ENCODE measurements at regions not wholly inside any gene's neighbourhood (a gene's known extent, or its start where the extent isn't known, plus 50 kb on each side); places are given as distances from the start of the nearest gene placed in this dataset.

DNA sequence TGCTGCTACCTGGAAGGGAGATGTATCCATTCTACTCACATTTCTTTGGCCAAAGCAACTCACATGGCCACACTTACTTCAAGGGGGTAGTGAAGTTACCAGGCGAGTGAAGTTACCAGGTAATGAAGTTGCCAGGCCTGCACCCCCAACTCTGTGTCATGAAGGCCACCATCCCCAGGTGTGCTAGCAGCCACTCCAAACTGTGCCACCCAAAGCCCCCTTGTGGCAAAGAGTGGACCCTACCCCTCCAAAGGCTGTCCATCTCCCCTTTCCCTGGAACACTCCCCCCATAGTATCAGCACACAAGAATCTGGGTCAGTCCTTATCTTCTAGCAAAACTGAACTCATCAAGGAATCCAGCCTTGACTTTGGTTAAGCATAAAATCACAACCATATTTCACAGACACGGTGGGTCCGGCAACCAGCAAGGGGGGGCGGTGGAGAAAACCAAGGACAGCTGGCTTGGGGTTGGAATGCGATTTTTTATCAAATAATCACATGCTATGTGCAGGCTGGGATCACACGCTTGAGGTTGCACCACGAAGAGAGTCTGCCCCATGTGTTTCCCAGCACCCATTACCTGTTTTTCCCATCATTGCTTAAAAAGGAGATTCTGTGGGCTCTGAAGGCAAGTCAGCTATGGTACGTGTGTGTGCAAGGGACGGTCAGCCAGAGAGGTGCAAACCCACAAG is 60.9 kb downstream of the ZFP36L2 start:
- Mint-ChIP-seq H3K27me3 (no peaks in the 10 kb centered on the region), H3K9me3 (no peaks in the 10 kb centered on the region), H3K27ac (peak overlapping the region; percentile 39 to 62), H3K4me3 (no peak overlapping the region), H3K4me1 (peaks cover 76 to 82% (median 79%) of the 10 kb centered on the region in 3 donors), H3K36me3 (no peaks in the 10 kb centered on the region)
- no peaks in the 10 kb centered on the region for H3K36me3 ChIP-seq (ENCODE audit: control insufficient read depth in 2 of 2, extremely low read depth in 1 of 2, insufficient read depth in 1 of 2, low read length in 1 of 2)
- ATAC-seq (replicated peaks in 1 of 4) (no peak), DNase-seq (no peak)
- no peak overlapping the region for H3K4me3 ChIP-seq (ENCODE audit: control insufficient read depth in 1 of 2, extremely low read depth in 1 of 2, low read length in 1 of 2)
- no peaks in the 10 kb centered on the region for H3K9me3 ChIP-seq
- ChIA-PET CTCF (no interaction called here), POLR2A (interaction anchor here (0.6 to 1.6 kb wide), 5 partner anchors 11 to 64 kb away, joined by 4 to 6 read pairs (median 5); no protein-coding TSS in a partner anchor)
- H3K27me3 ChIP-seq (replicated peaks in 1 of 2; ENCODE audit: control insufficient read depth in 2 of 2, extremely low read depth in 1 of 2, insufficient read depth in 2 of 2, low read length in 1 of 2) = no peaks in the 10 kb centered on the region
- WGBS (ENCODE audit: insufficient coverage) = 87% methylated on average over 6 of the region's 9 CpGs
- peaks cover 39 to 85% of the 10 kb centered on the region in 2 experiments for H3K4me1 ChIP-seq (ENCODE audit: control insufficient read depth in 1 of 2, extremely low read depth in 1 of 2, insufficient read depth in 2 of 2, low read length in 2 of 2)
- no peak overlapping the region for H3K27ac ChIP-seq (ENCODE audit: low read length)

DNA sequence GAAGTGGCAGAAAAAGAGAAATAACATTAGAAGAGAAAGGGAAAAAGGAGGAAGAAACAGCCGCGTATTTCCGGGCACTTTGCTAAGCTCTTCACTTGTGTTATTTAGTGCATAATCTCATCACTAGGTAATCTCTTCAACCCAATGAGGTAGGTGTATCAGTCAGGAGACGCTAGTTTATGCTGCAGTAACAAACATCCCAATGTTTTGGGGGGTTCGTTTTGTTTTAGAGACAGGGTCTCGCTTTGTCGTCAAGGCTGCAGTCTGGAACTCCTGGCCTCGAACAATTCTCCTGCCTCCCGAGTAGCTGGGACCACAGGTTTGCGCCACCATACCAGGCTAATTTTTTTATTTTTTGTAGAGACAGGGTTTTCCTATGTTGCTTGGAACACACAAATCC is 61.7 kb downstream of the ZFP36L2 start:
- CTCF ChIA-PET = interaction anchor here in 1 of 2 donors (1.2 kb wide), 1 partner anchor 10 kb away, joined by 3 read pairs; no protein-coding TSS in a partner anchor
- POLR2A ChIA-PET = interaction anchor here in 1 of 2 donors (1.6 kb wide), 1 partner anchor 57 kb away, joined by 6 read pairs; no protein-coding TSS in a partner anchor
- Mint-ChIP-seq H3K4me1 (peaks cover 77 to 82% (median 79%) of the 10 kb centered on the region in 3 donors), H3K27ac (peak overlapping the region in 1 of 2 donors; percentile 52), H3K9me3 (no peaks in the 10 kb centered on the region), H3K27me3 (no peaks in the 10 kb centered on the region), H3K36me3 (no peaks in the 10 kb centered on the region), H3K4me3 (no peak overlapping the region)
- WGBS (ENCODE audit: insufficient coverage) = 86% methylated on average over 2 of the region's 10 CpGs
- peaks cover 38 to 85% of the 10 kb centered on the region in 2 experiments for H3K4me1 ChIP-seq (ENCODE audit: control insufficient read depth in 1 of 2, extremely low read depth in 1 of 2, insufficient read depth in 2 of 2, low read length in 2 of 2)
- H3K27me3 ChIP-seq (replicated peaks in 1 of 2; ENCODE audit: control insufficient read depth in 2 of 2, extremely low read depth in 1 of 2, insufficient read depth in 2 of 2, low read length in 1 of 2) = no peaks in the 10 kb centered on the region
- no peaks in the 10 kb centered on the region for H3K36me3 ChIP-seq (ENCODE audit: control insufficient read depth in 2 of 2, extremely low read depth in 1 of 2, insufficient read depth in 1 of 2, low read length in 1 of 2)
- H3K27ac ChIP-seq (ENCODE audit: low read length) = no peak overlapping the region
- H3K4me3 ChIP-seq (ENCODE audit: control insufficient read depth in 1 of 2, extremely low read depth in 1 of 2, low read length in 1 of 2) = no peak overlapping the region
- ATAC-seq (replicated peaks in 1 of 4) = no peak
- DNase-seq = no peak
- H3K9me3 ChIP-seq = no peaks in the 10 kb centered on the region

DNA sequence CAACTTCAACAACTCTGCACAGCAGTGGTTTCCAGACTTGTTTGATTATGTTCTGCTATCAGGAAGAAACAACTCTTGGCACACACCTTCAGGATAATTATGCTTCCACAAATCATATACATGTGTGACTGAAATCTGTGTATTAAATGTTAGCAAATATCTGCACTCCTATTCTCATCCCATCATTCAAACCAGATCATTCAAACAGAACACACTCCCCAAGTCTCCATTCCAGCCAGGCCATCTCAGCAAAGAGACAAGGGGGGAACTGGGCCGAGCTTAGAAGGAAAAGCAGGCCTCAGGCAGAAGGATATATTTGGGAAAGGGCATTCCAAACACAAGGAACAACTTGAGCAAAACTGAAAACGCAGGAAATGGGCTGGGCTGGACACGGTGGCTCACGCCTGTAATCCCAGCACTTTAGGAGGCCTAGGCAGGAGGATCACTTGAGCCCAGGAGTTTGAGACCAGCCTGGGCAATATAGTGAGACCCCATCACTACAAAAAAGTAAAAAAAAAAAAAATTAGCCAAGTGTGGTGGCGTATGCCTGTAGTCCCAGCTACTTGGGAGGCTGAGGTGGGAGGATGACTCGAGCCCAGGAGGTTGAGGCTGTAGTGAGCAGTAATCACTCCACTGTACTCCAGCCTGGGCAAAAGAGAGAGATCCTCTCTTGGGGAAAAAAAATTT is 62.7 kb downstream of the ZFP36L2 start:
- no peak for DNase-seq
- Histone ChIP-seq H3K27ac (ENCODE audit: low read length) (no peak overlapping the region), H3K4me3 (ENCODE audit: control insufficient read depth in 1 of 2, extremely low read depth in 1 of 2, low read length in 1 of 2) (no peak overlapping the region), H3K9me3 (no peaks in the 10 kb centered on the region), H3K36me3 (ENCODE audit: control insufficient read depth in 2 of 2, extremely low read depth in 1 of 2, insufficient read depth in 1 of 2, low read length in 1 of 2) (no peaks in the 10 kb centered on the region), H3K4me1 (ENCODE audit: control insufficient read depth in 1 of 2, extremely low read depth in 1 of 2, insufficient read depth in 2 of 2, low read length in 2 of 2) (peaks cover 34 to 85% of the 10 kb centered on the region in 2 experiments), H3K27me3 (replicated peaks in 1 of 2; ENCODE audit: control insufficient read depth in 2 of 2, extremely low read depth in 1 of 2, insufficient read depth in 2 of 2, low read length in 1 of 2) (no peaks in the 10 kb centered on the region)
- no peaks in the 10 kb centered on the region for H3K36me3 Mint-ChIP-seq
- no peaks in the 10 kb centered on the region for H3K27me3 Mint-ChIP-seq
- CTCF ChIA-PET = interaction anchor here in 1 of 2 donors (0.9 to 1.2 kb wide), 2 partner anchors 11 to 37 kb away, joined by 3 read pairs; no protein-coding TSS in a partner anchor
- peaks cover 77 to 82% (median 79%) of the 10 kb centered on the region in 3 donors for H3K4me1 Mint-ChIP-seq
- POLR2A ChIA-PET = interaction anchor here in 1 of 2 donors (0.5 kb wide), 1 partner anchor 57 kb away, joined by 8 read pairs; no protein-coding TSS in a partner anchor
- peak overlapping the region; percentile 53 to 99 for H3K27ac Mint-ChIP-seq
- no peaks in the 10 kb centered on the region for H3K9me3 Mint-ChIP-seq
- WGBS (ENCODE audit: insufficient coverage) = 100% methylated on average over 1 of the region's 6 CpGs
- ATAC-seq (replicated peaks in 1 of 4) = no peak
- peak overlapping the region in 1 of 3 donors; percentile 12 for H3K4me3 Mint-ChIP-seq

DNA sequence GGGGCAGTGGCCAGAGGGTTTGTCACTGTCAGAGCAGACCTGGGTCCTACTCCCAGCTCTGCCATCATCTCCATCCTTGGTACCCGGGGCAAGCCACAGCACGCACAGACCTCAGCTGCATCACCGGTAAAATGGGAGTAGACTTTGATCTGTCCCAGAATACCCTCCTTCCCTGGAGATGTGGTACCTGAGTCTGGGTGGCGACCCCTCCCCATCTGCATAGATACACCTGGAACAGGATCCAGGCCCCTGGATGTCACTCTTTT is 64.0 kb downstream of the ZFP36L2 start:
- DNase-seq = no peak
- H3K27ac Mint-ChIP-seq = peak overlapping the region; percentile 97 to 99
- 88% methylated on average over 2 of the region's 4 CpGs for WGBS (ENCODE audit: insufficient coverage)
- CTCF ChIA-PET = no interaction called here
- no peaks in the 10 kb centered on the region for H3K9me3 Mint-ChIP-seq
- peaks cover 77 to 82% (median 79%) of the 10 kb centered on the region in 3 donors for H3K4me1 Mint-ChIP-seq
- Histone ChIP-seq H3K4me3 (ENCODE audit: control insufficient read depth in 1 of 2, extremely low read depth in 1 of 2, low read length in 1 of 2) (no peak overlapping the region), H3K9me3 (no peaks in the 10 kb centered on the region), H3K27ac (ENCODE audit: low read length) (peak overlapping the region; percentile 98), H3K36me3 (ENCODE audit: control insufficient read depth in 2 of 2, extremely low read depth in 1 of 2, insufficient read depth in 1 of 2, low read length in 1 of 2) (no peaks in the 10 kb centered on the region), H3K27me3 (replicated peaks in 1 of 2; ENCODE audit: control insufficient read depth in 2 of 2, extremely low read depth in 1 of 2, insufficient read depth in 2 of 2, low read length in 1 of 2) (no peaks in the 10 kb centered on the region), H3K4me1 (ENCODE audit: control insufficient read depth in 1 of 2, extremely low read depth in 1 of 2, insufficient read depth in 2 of 2, low read length in 2 of 2) (peaks cover 32 to 85% of the 10 kb centered on the region in 2 experiments)
- ATAC-seq (replicated peaks in 1 of 4) = no peak
- POLR2A ChIA-PET = no interaction called here
- H3K36me3 Mint-ChIP-seq = no peaks in the 10 kb centered on the region
- H3K27me3 Mint-ChIP-seq = no peaks in the 10 kb centered on the region
- H3K4me3 Mint-ChIP-seq = no peak overlapping the region

DNA sequence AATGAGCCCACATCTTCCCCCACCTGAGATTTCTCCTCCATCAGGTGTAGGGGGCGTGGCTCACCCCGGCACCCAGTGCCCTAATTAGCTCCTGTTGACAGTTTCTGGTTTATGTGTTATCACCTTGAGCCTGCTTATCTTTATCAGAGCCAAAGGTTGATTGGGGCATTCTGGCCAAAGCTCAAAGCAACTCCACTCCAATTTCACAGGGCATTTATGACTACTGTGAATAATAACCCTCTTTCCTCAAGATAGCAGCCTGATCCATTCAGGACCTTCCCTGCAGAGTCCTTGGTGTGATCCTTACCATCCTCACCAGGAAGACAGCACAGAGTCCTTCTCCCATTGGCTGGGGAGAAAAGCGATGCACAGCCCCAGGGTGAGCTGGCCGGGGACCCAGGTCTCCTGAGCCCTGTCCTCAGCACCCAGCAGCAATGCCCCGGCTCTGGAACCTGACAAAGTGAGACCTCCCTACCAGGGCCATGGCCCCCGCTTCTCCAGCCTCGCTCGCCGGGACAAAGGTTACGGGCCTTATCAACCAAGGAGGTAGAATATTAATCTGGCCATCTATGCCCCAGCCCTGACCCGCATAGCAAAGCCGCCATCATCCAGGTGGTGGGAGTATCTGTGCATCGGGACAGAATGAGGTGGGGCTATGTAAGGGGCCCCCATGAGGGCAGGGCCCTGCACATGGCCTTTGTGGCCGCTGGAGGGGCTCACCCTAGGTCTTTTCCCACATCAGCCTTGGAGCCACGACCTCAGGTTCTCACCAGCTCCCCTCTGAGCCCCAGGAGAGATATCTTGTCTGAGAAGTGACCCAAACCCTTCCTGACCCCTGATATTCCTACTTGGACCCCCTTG is 64.5 kb downstream of the ZFP36L2 start:
- H3K4me3 Mint-ChIP-seq = peak overlapping the region in 1 of 3 donors; percentile 43

DNA sequence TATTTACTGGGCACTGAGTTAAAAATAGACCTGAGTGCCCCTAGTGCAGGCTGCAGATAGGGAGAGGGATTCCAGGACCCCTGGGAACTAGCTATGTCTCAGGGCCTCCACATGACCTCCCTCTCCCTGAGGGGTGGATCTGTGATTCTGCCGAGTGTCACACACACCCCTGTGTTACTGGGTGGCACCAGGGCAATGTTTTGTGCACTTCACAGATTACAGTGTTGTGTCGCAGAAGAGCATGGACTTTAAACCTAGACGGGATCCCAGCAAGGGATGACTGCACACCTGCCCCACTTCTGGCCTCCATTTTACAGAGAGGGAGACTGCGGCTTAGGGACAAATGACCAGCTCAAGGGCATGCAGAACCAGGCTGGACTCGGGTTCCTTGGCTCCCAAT is 65.6 kb downstream of the ZFP36L2 start:
- no peak for DNase-seq
- peak overlapping the region; percentile 98 for H3K27ac ChIP-seq (ENCODE audit: low read length)
- no peak for ATAC-seq (replicated peaks in 1 of 4)
- WGBS (ENCODE audit: insufficient coverage) = 83% methylated on average over 5 of the region's 5 CpGs
- Mint-ChIP-seq H3K36me3 (no peaks in the 10 kb centered on the region), H3K4me1 (peaks cover 74 to 87% (median 81%) of the 10 kb centered on the region in 3 donors), H3K4me3 (no peak overlapping the region), H3K27me3 (no peaks in the 10 kb centered on the region), H3K27ac (peak overlapping the region; percentile 97 to 99), H3K9me3 (no peaks in the 10 kb centered on the region)
- no peaks in the 10 kb centered on the region for H3K36me3 ChIP-seq (ENCODE audit: control insufficient read depth in 2 of 2, extremely low read depth in 1 of 2, insufficient read depth in 1 of 2, low read length in 1 of 2)
- peaks cover 32 to 87% of the 10 kb centered on the region in 2 experiments for H3K4me1 ChIP-seq (ENCODE audit: control insufficient read depth in 1 of 2, extremely low read depth in 1 of 2, insufficient read depth in 2 of 2, low read length in 2 of 2)
- POLR2A ChIA-PET = interaction anchor here in 1 of 2 donors (0.6 kb wide), 1 partner anchor 14 kb away, joined by 3 read pairs; no protein-coding TSS in a partner anchor
- no peak overlapping the region for H3K4me3 ChIP-seq (ENCODE audit: control insufficient read depth in 1 of 2, extremely low read depth in 1 of 2, low read length in 1 of 2)
- CTCF ChIA-PET = interaction anchor here in 1 of 2 donors (0.6 to 1.0 kb wide), 3 partner anchors 16 to 53 kb away, joined by 3 read pairs; no protein-coding TSS in a partner anchor
- no peaks in the 10 kb centered on the region for H3K27me3 ChIP-seq (replicated peaks in 1 of 2; ENCODE audit: control insufficient read depth in 2 of 2, extremely low read depth in 1 of 2, insufficient read depth in 2 of 2, low read length in 1 of 2)
- H3K9me3 ChIP-seq = no peaks in the 10 kb centered on the region

More for the DNA sequence above, 64.5 kb downstream of the ZFP36L2 start:
- Histone ChIP-seq H3K27ac (ENCODE audit: low read length) (peak overlapping the region; percentile 98), H3K36me3 (ENCODE audit: control insufficient read depth in 2 of 2, extremely low read depth in 1 of 2, insufficient read depth in 1 of 2, low read length in 1 of 2) (no peaks in the 10 kb centered on the region), H3K4me1 (ENCODE audit: control insufficient read depth in 1 of 2, extremely low read depth in 1 of 2, insufficient read depth in 2 of 2, low read length in 2 of 2) (peaks cover 32 to 85% of the 10 kb centered on the region in 2 experiments), H3K4me3 (ENCODE audit: control insufficient read depth in 1 of 2, extremely low read depth in 1 of 2, low read length in 1 of 2) (no peak overlapping the region), H3K9me3 (no peaks in the 10 kb centered on the region), H3K27me3 (replicated peaks in 1 of 2; ENCODE audit: control insufficient read depth in 2 of 2, extremely low read depth in 1 of 2, insufficient read depth in 2 of 2, low read length in 1 of 2) (no peaks in the 10 kb centered on the region)
- Mint-ChIP-seq H3K27ac (peak overlapping the region; percentile 97 to 99), H3K9me3 (no peaks in the 10 kb centered on the region), H3K27me3 (no peaks in the 10 kb centered on the region), H3K36me3 (no peaks in the 10 kb centered on the region), H3K4me1 (peaks cover 72 to 84% (median 80%) of the 10 kb centered on the region in 3 donors)
- ATAC-seq (replicated peaks in 1 of 4) (no peak), DNase-seq (no peak)
- POLR2A ChIA-PET = no interaction called here
- 91% methylated on average over 4 of the region's 15 CpGs for WGBS (ENCODE audit: insufficient coverage)
- CTCF ChIA-PET = interaction anchor here (1.0 kb wide), 2 partner anchors 15 to 67 kb away, joined by 3 to 6 read pairs; no protein-coding TSS in a partner anchor

Measured in T-cell (primary cell).